ENCODE measurements at regions not wholly inside any gene's neighbourhood (a gene's known extent, or its start where the extent isn't known, plus 50 kb on each side); places are given as distances from the start of the nearest gene placed in this dataset.

GRCh38 chr1:4203501-4203900 is 303.4 kb upstream of the C1orf174 start:
- Histone ChIP-seq H2BK120ac (ENCODE audit: low read depth, low read length) (no peak overlapping the region), H4K5ac (ENCODE audit: low read depth, low read length) (no peak overlapping the region), H4K20me1 (ENCODE audit: insufficient read depth, low read length) (no peaks in the 10 kb centered on the region), H3K36me3 (ENCODE audit: control insufficient read depth, insufficient read depth, low read length) (no peaks in the 10 kb centered on the region), H2BK5ac (ENCODE audit: low read depth, low read length, poor library complexity, severe bottlenecking) (no peak overlapping the region), H4K91ac (ENCODE audit: insufficient read depth, low read depth, low read length) (no peak overlapping the region), H3K4me1 (ENCODE audit: control insufficient read depth, insufficient read depth, low read length) (no peaks in the 10 kb centered on the region), H3K23ac (ENCODE audit: low read depth, low read length) (no peak overlapping the region), H3K27ac (ENCODE audit: insufficient read depth, low read length) (no peak overlapping the region), H2BK15ac (ENCODE audit: low read depth, low read length) (no peak overlapping the region), H3K9me3 (ENCODE audit: control insufficient read depth, insufficient read depth, low read length) (peaks cover 26% of the 10 kb centered on the region), H2AFZ (replicated peaks; ENCODE audit: low read length, poor library complexity) (no peak overlapping the region), H3K9me1 (ENCODE audit: insufficient read depth, low read length) (no peaks in the 10 kb centered on the region), H3K9ac (ENCODE audit: low read depth, low read length) (no peak overlapping the region), H3K79me1 (ENCODE audit: low read depth in 1 of 2, low read length in 2 of 2) (no peaks in the 10 kb centered on the region), H3K18ac (ENCODE audit: low read depth, low read length) (no peak overlapping the region), H2AK9ac (replicated peaks; ENCODE audit: low read depth, low read length, poor library complexity) (no peak overlapping the region), H2AK5ac (ENCODE audit: low read depth, low read length) (no peak overlapping the region), H3K56ac (ENCODE audit: extremely low read depth, insufficient read depth, low read length) (no peak overlapping the region), H4K8ac (ENCODE audit: low read depth in 2 of 2, low read length in 2 of 2) (no peak overlapping the region), H3K27me3 (ENCODE audit: control insufficient read depth, insufficient read depth, low read length) (no peaks in the 10 kb centered on the region), H2BK20ac (ENCODE audit: low read depth, low read length) (no peak overlapping the region), H3K14ac (replicated peaks; ENCODE audit: low read depth, low read length) (no peak overlapping the region), H3K4me2 (ENCODE audit: low read depth, low read length) (no peak overlapping the region), H3K4ac (ENCODE audit: low read depth, low read length) (no peak overlapping the region), H3K4me3 (ENCODE audit: insufficient read depth, low read depth, low read length) (no peak overlapping the region)
- intact Hi-C loops (cut with micrococcal nuclease), result no loop called here
- TF ChIP-seq MAZ (IDR thresholded peaks at IDR 0.05; ENCODE audit: borderline replicate concordance, low read depth, low read length) (no peak), RAD21 (IDR thresholded peaks at IDR 0.05; ENCODE audit: low read length) (no peak), RCOR1 (IDR thresholded peaks at IDR 0.05; ENCODE audit: insufficient replicate concordance, low read length) (no peak), ELK1 (IDR thresholded peaks at IDR 0.05; ENCODE audit: borderline replicate concordance, low read depth, low read length) (no peak), FOS (IDR thresholded peaks at IDR 0.05; ENCODE audit: low read depth, low read length) (no peak), POLR2A (IDR thresholded peaks at IDR 0.05; ENCODE audit: low read depth, low read length) (no peak), BHLHE40 (IDR thresholded peaks at IDR 0.05; ENCODE audit: low read depth, low read length) (no peak), MAFK (IDR thresholded peaks at IDR 0.05; ENCODE audit: low read depth, low read length) (no peak), CHD1 (IDR thresholded peaks at IDR 0.05; ENCODE audit: low read depth, low read length) (no peak), SMC3 (IDR thresholded peaks at IDR 0.05; ENCODE audit: low read depth, low read length) (no peak), NFE2L2 (IDR thresholded peaks at IDR 0.05; ENCODE audit: low read depth, low read length) (no peak), RFX5 (IDR thresholded peaks at IDR 0.05; ENCODE audit: low read depth, low read length) (no peak), MXI1 (IDR thresholded peaks at IDR 0.05; ENCODE audit: borderline replicate concordance, low read depth, low read length) (no peak), CEBPB (IDR thresholded peaks at IDR 0.05; ENCODE audit: low read depth, low read length) (no peak), CTCF (conservative IDR thresholded peaks at IDR 0.05; ENCODE audit: low read depth, low read length) (no peak)
- TF ChIP-seq, protein P1, sequence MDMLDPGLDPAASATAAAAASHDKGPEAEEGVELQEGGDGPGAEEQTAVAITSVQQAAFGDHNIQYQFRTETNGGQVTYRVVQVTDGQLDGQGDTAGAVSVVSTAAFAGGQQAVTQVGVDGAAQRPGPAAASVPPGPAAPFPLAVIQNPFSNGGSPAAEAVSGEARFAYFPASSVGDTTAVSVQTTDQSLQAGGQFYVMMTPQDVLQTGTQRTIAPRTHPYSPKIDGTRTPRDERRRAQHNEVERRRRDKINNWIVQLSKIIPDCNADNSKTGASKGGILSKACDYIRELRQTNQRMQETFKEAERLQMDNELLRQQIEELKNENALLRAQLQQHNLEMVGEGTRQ (IDR thresholded peaks at IDR 0.05; ENCODE audit: low read depth, low read length), result no peak
- dilution Hi-C loops (cut with HindIII; ENCODE audit: low sequenced_read_pairs, unreplicated experiment), result no loop called here
- DNase-seq, result no peak
- CTCF ChIA-PET, result no interaction called here
- in situ Hi-C loops (cut with MboI; ENCODE audit: low sequenced_read_pairs), result no loop called here
- POLR2A ChIA-PET (ENCODE audit: unreplicated experiment), result no interaction called here
- no peak for ATAC-seq (ENCODE audit: low read depth)
- no TSS peak for BruUV-seq (replicated peaks)
